ENCODE measurements at regions not wholly inside any gene's neighbourhood (a gene's known extent, or its start where the extent isn't known, plus 50 kb on each side); places are given as distances from the start of the nearest gene placed in this dataset.
"Not testable (repeated sequence)": the region's sequence is repeated elsewhere in the genome, so short reads cannot be mapped to it uniquely, and the experiment has no call there.

DNA sequence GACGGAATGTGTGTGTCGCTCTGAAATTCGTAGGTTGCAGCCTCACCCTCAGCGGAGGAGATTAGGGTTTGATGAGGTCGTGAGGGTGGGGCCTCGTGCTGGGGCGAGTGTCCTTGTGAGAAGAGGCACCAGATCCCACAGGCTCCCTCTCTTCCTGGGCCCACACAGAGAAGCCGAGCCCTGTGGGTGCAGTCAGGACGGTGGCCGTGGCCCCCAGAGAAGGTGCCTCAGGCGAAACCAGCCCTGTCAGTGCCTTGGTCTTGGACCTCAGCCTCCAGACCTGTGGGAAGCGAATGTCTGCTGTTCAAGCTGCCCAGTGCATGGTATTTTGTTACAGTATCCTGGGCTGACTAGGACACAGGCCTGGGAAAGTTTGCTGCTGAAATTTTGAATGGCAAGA, 108.0 kb upstream of the ALKAL2 start:
- no peak for DNase-seq (ENCODE audit: low read depth)

- peak; percentile 30 for DNase-seq (ENCODE audit: low read depth)
These were observed 106.1 kb upstream of the ALKAL2 start for GRCh38 chr2:393711-394696.

DNA sequence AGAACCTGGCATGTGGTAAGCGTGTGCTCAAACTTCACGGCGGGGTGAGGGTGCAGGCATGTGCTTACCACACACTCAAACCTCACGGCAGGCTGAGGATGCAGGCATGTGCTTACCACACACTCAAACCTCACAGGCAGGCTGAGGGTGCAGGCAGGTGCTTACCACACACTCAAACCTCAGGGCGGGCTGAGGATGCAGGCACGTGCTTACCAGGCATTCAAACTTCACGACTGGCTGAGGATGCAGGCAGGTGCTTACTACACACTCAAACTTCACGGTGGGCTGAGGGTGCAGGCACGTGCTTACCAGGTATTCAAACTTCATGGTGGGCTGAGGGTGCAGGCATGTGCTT, 105.0 kb upstream of the ALKAL2 start:
- DNase-seq (ENCODE audit: low read depth) = no peak

DNA sequence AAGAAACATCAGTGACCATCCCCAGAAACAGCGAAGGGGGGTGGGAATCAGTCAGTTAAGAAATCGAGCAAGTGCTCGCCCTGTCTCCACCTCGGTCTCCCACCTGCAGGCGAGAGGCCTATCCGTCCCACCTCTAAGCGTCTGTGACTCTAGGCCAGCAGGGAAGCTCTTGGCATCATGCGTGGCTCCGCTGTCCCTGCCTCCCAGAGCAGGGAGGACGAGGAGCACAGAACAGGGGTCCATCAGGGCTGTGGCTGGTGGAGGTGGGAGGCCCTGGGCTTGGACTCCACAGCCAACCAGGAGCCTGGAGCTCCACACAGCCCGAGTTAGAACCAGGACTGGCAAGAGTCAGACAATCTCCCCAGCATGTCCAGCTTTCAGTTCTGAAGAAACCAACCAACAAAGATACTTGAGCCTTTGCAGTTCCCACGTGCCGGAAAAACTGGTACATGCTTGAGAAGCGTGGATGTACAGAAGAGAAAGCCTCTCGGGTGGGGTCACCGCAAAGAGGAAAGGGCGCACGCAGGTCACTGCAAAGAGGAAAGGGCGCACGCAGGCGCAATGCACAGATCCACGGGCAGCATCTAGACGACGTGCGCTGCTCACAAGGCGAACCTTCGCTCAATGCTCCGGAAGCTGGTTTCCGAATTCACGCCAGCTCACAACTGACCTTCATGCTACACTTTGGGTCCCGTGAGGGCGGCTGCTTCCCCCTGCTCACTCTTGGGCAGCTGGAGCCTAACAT, 104.5 kb upstream of the ALKAL2 start:
- DNase-seq (ENCODE audit: low read depth) = no peak

GRCh38 chr2:391696-392095, 103.8 kb upstream of the ALKAL2 start:
- DNase-seq (ENCODE audit: low read depth) = no peak

DNA sequence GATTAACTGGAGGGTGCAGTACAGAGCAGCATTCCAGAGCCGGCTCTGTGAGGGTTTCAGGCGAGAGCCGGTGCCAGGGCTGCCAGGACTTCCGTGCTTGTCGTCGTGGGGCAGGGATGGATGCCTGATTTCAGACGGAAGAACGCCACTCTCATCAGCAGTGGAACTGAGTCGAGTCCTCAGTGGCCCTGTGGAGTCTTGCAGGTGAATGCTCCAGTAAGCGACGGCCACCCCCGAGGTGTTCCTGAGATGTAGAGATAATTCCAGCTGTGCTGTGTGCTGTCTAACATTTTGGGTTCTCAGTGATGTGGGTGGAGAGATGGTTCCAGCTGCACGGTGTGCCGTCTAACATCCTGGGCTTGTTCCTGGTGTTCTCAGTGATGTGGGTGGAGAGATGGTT, 103.1 kb upstream of the ALKAL2 start:
- DNase-seq (ENCODE audit: low read depth) = no peak

GRCh38 chr2:389985-390384, 102.1 kb upstream of the ALKAL2 start:
- DNase-seq (ENCODE audit: low read depth) = not testable (repeated sequence)

DNA sequence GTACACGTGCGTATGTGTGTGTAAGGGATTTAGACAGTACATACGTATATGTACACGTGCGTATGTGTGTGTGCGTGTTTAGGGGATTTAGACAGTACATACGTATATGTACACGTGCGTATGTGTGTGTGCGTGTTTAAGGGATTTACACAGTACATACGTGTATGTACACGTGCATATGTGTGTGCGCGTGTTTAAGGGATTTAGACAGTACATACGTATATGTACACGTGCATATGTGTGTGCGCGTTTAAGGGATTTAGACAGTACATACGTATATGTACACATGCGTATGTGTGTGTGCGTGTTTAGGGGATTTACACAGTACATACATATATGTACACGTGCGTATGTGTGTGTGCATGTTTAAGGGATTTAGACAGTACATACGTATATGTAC, 100.9 kb upstream of the ALKAL2 start:
- DNase-seq (ENCODE audit: low read depth) = not testable (repeated sequence)

GRCh38 chr2:387980-388421, 100.1 kb upstream of the ALKAL2 start:
- no peak for DNase-seq (ENCODE audit: low read depth)

- no peak for DNase-seq (ENCODE audit: low read depth)
These were observed 98.7 kb upstream of the ALKAL2 start for GRCh38 chr2:386406-387103.

- no peak for DNase-seq (ENCODE audit: low read depth)
These were observed 97.9 kb upstream of the ALKAL2 start for GRCh38 chr2:385785-386184.

DNA sequence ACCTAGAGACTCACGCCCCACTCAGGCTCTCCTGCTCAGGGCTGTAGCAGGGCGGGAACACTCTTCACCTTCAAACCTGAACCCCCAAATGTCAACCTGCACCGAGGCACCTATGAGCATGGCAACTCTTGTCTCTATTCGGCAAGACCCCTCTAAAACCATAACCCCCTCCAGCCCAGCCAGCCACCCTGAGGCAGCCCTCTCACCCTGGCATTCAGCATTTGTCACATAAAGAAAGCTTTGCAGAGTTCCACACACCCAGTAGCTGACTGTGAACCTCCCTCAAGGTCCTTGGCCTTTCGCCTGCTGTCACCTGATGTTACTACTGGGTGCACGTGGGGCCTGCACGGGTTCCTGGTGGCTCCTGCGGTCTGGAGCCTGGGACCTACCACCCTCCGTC, 97.2 kb upstream of the ALKAL2 start:
- no peak for DNase-seq (ENCODE audit: low read depth)

- DNase-seq (ENCODE audit: low read depth) = no peak
These were observed 96.0 kb upstream of the ALKAL2 start for GRCh38 chr2:383888-384287.

GRCh38 chr2:383178-383577, 95.3 kb upstream of the ALKAL2 start:
- DNase-seq (ENCODE audit: low read depth) = no peak

- no peak for DNase-seq (ENCODE audit: low read depth)
These were observed 94.8 kb upstream of the ALKAL2 start for GRCh38 chr2:382728-383022.

DNA sequence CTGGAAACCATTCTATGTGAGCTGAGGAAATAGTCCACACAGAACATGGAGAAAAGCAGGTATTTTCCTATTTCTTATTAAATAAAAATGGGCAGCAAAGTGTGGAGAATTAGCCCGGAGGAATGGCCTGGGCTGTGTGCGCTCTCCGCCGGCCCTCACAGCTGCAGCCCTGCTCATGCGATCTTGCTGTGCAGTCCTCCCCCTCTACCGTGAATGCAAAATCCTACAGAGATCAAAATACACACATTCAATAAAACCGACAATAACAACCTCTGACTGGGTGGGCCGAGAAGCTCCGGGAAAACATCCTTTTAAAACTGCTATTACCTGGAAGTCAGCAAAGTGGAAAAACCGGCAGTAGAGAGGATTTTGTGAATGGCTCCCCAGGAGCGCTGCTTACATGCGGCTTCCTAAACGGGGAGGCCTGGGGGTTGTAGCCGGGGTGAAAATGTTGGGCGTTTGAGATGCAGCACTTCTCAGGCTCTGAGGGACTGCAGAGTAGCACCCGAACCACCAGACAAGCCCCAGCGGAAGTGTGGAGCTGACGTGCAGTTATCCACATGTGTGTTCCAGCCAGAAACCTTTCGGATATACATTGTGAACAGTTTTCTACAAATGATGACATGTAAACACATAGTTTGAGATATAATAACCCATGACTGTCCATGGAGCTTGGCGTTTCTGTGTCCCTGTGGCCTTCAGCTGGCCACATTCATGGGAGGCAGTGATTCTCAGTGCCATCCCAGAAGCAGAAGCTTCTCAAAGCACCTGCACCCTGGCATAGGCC, 94.2 kb upstream of the ALKAL2 start:
- DNase-seq (ENCODE audit: low read depth) = no peak

- no peak for DNase-seq (ENCODE audit: low read depth)
These were observed 93.3 kb upstream of the ALKAL2 start for GRCh38 chr2:381181-381580.

DNA sequence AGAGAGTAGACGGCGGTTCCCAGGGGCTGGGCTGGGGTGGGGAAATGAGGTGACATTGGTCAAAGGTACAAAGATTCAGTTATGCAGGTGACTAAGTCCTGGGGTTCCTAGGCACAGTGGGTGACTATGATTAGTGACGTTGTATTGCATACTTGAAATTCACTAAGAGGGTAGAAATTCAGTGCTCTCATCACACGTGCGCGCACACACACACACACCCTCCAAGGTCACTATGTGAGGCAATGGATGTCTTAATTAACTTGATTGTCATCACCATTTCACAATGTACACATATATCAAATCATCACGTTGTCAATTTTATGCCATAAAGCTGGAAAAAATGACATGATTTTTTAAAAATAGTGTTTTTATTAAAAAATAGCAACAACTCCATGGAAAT, 92.9 kb upstream of the ALKAL2 start:
- no peak for DNase-seq (ENCODE audit: low read depth)

- DNase-seq (ENCODE audit: low read depth) = no peak
These were observed 92.3 kb upstream of the ALKAL2 start for GRCh38 chr2:380221-380620.

DNA sequence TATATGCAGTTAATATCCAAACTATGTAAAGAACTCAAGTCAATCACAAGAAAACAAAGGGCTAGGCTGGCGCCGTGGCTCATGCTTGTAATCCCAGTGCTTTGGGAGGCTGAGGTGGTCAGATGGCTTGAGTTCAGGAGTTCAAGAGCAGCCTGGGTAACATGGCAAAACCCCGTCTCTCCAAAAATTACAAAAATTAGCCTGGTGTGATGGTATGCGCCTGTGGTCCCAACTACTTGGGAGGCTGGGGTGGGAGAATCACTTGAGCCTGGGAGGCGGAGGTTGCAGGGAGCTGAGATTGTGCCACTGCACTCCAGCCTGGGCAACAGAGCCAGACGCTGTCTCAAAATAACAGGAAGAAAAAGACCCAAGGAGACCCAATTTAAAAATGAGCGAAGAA, 91.9 kb upstream of the ALKAL2 start:
- no peak for DNase-seq (ENCODE audit: low read depth)

- DNase-seq (ENCODE audit: low read depth) = no peak
These were observed 90.5 kb upstream of the ALKAL2 start for GRCh38 chr2:378364-378763.

DNA sequence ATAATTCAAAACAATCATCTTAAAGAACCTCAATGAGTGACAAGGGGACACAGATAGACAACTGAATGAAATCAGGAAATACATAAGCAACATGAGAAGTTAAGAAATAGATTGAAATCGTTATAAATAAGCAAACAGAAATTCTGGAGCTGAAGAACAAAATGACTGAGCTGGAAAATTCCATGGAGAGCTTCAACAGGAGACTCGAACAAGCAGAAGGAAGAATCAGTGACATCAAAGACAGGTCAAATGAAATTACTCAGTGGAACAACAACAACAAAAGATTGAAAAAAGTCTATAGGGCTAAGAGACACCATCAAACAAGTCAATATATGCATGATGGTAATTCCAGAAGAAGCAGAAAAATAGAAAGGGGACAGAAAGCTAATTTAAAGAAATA, 89.5 kb upstream of the ALKAL2 start:
- DNase-seq (ENCODE audit: low read depth) = no peak

All from stimulated activated CD8-positive, alpha-beta memory T cell treated with anti-CD3 and anti-CD28 coated beads, Interleukin-7, amount 100 ng/mL, for 24 hours (primary cell).